A673 (cell line): ENCODE measurements at regions not wholly inside any gene's neighbourhood (a gene's known extent, or its start where the extent isn't known, plus 50 kb on each side); places are given as distances from the start of the nearest gene placed in this dataset.
A peak's percentile ranks its signal among the peaks of the same experiment; 100 is the strongest.

Experiments used
- BruUV-seq: library from RNA; stranded (reverse); fragments of 400-500 nt; replicated peaks from 2 replicates; lab custom pipeline; 2021; lab: Mats Ljungman, UMichigan
- CTCF ChIA-PET: fragments of 300-600 bp; sonication (Branson Sonifier 250); formaldehyde crosslinking; loops from one replicate; lab custom pipeline; 2022; ENCODE audit warnings: antibody characterized with exemption; lab: Charles Lee
- POLR2A ChIA-PET: fragments of 300-600 bp; sonication (Branson Sonifier 250); formaldehyde crosslinking; loops from one replicate; lab custom pipeline; 2022; ENCODE audit warnings: antibody characterized with exemption; ENCODE audit not compliant: low non-redundant PET; lab: Charles Lee
- DNase-seq: peaks from one replicate; pipeline ENCODE4 v3.0.0-alpha.2; 2015; ENCODE audit warnings: low spot score
- H3K27ac ChIP-seq: fragments of 200-600 bp; sonication (generic); 2 replicates; pipeline ENCODE4 v1.5.1; 2016; ENCODE audit warnings: mixed run types, low read depth, mild to moderate bottlenecking, mixed read lengths, antibody characterized with exemption, low read length; ENCODE audit not compliant: poor library complexity, severe bottlenecking
- H3K27me3 ChIP-seq: fragments of 200-600 bp; sonication (generic); replicated peaks from 2 replicates; pipeline ENCODE4 v1.6.1; 2017; ENCODE audit warnings: mixed run types, low read depth, mild to moderate bottlenecking, mixed read lengths, antibody characterized with exemption, low read length; ENCODE audit not compliant: insufficient read depth, poor library complexity
- H3K36me3 ChIP-seq: fragments of 200-600 bp; sonication (generic); 2 replicates; pipeline ENCODE4 v1.6.1; 2016; ENCODE audit warnings: mixed run types, mild to moderate bottlenecking, mixed read lengths, antibody characterized with exemption, low read length; ENCODE audit not compliant: insufficient read depth, poor library complexity, severe bottlenecking
- H3K4me1 ChIP-seq: fragments of 200-600 bp; sonication (generic); 2 replicates; pipeline ENCODE4 v1.6.1; 2017; ENCODE audit warnings: mixed run types, mild to moderate bottlenecking, mixed read lengths, antibody characterized with exemption, low read length; ENCODE audit not compliant: insufficient read depth, poor library complexity, severe bottlenecking
- H3K4me3 ChIP-seq: fragments of 200-600 bp; sonication (generic); 2 replicates; pipeline ENCODE4 v1.5.1; 2016; ENCODE audit warnings: low read depth, mixed run types, mild to moderate bottlenecking, mixed read lengths, low read length; ENCODE audit not compliant: poor library complexity, severe bottlenecking
- H3K9me3 ChIP-seq: fragments of 200-600 bp; sonication (generic); 2 replicates; pipeline ENCODE4 v1.6.1; 2016; ENCODE audit warnings: mixed run types, low read depth, mild to moderate bottlenecking, mixed read lengths, antibody characterized with exemption, low read length; ENCODE audit not compliant: poor library complexity, severe bottlenecking
- CTCF ChIP-seq: fragments of 300-800, 200-600 bp; sonication (generic); conservative IDR thresholded peaks from 2 replicates; pipeline ENCODE4 v1.5.1; 2017; ENCODE audit warnings: low read depth, mild to moderate bottlenecking, antibody characterized with exemption, low read length, moderate library complexity, mixed read lengths
- EZH2 ChIP-seq: fragments of 200-600 bp; sonication (generic); IDR thresholded peaks from 2 replicates; pipeline ENCODE4 v1.6.1; 2017; ENCODE audit warnings: borderline replicate concordance, low read depth, mild to moderate bottlenecking, mixed read lengths, antibody characterized with exemption, low read length; ENCODE audit not compliant: poor library complexity, severe bottlenecking
- intact Hi-C: fragments of 100-400 bp; cut with micrococcal nuclease; formaldehyde crosslinking; loops from one replicate; pipeline ENCODE4 v1.10.0; 2022; ENCODE audit not compliant: unreplicated experiment

GRCh38 chrX:125646195-125646594 is 326.5 kb downstream of the TEX13C start:
- no TSS peak for BruUV-seq
- Histone ChIP-seq H3K36me3 (no peaks in the 10 kb centered on the region), H3K27me3 (no peaks in the 10 kb centered on the region), H3K4me3 (no peak overlapping the region), H3K27ac (no peak overlapping the region), H3K9me3 (no peaks in the 10 kb centered on the region), H3K4me1 (no peaks in the 10 kb centered on the region)
- CTCF ChIA-PET: interaction anchor here (0.6 kb wide), 1 partner anchor 28 kb away, joined by 5 read pairs; no protein-coding TSS in a partner anchor
- DNase-seq: peak; percentile 6
- intact Hi-C loops: no loop called here
- TF ChIP-seq CTCF (peak; percentile 38), EZH2 (no peak)
- POLR2A ChIA-PET: no interaction called here

GRCh38 chrX:125651426-125651825 is 331.8 kb downstream of the TEX13C start:
- ChIA-PET POLR2A (no interaction called here), CTCF (no interaction called here)
- Histone ChIP-seq H3K9me3 (peaks cover 5% of the 10 kb centered on the region), H3K36me3 (no peaks in the 10 kb centered on the region), H3K4me3 (no peak overlapping the region), H3K27ac (no peak overlapping the region), H3K27me3 (no peaks in the 10 kb centered on the region), H3K4me1 (no peaks in the 10 kb centered on the region)
- no TSS peak for BruUV-seq
- intact Hi-C loops: no loop called here
- no peak for DNase-seq
- TF ChIP-seq EZH2 (no peak), CTCF (no peak)

- DNase-seq: no peak
- CTCF ChIA-PET: no interaction called here
- intact Hi-C loops: no loop called here
- Histone ChIP-seq H3K27ac (no peak overlapping the region), H3K4me1 (no peaks in the 10 kb centered on the region), H3K36me3 (no peaks in the 10 kb centered on the region), H3K9me3 (peaks cover 5% of the 10 kb centered on the region), H3K27me3 (no peaks in the 10 kb centered on the region), H3K4me3 (no peak overlapping the region)
- TF ChIP-seq EZH2 (no peak), CTCF (no peak)
- BruUV-seq: no TSS peak
- POLR2A ChIA-PET: no interaction called here
Measured at GRCh38 chrX:125654501-125654900, 334.8 kb downstream of the TEX13C start.
